HG03045 (cell line): ENCODE measurements at regions not wholly inside any gene's neighbourhood (a gene's known extent, or its start where the extent isn't known, plus 50 kb on each side); places are given as distances from the start of the nearest gene placed in this dataset.

Experiments
- ATAC-seq: cut with Tn5 transposase; IDR thresholded peaks from one replicate; pipeline ENCODE4 v1.9.1; 2021; ENCODE audit warnings: mild to moderate bottlenecking, moderate library complexity; ENCODE audit not compliant: unreplicated experiment

DNA sequence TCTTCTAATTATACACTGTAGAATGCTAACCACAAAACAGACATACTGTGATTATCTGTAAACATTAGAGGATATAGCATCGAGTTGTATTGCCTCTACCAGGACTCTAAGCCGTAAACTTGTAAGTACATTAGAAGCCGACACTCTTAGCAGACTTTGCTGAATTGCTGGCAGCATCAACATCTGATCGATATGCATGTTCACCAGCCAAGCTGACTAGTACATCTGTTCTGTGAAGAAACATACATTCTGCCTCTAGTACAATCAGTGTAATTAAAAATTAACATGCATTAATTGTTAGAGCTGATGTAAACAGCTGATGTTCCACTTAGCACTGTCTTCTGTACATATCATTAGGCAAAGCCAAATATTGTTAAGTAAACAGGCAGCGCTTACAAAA, 502.2 kb downstream of the NR4A2 start:
- no peak for ATAC-seq

DNA sequence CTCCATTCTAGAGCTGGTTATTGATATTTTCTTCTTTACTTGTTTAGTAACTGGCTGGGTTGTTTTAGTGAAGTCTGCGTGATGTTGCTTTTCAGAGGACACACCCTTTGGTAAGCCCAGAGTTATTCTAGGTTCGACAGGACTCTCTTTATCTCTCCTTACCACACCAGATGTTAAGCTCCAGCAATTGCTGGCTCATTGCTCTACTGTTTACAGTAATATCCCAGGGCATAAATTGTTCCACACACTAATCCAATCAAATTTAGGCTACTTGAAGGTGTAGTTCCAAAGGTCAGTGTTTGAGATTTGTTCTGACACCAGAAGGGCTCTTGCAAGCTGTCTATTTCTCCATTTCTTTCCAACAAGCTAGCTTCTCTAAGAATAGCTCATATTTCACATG, 506.6 kb downstream of the NR4A2 start:
- no peak for ATAC-seq

DNA sequence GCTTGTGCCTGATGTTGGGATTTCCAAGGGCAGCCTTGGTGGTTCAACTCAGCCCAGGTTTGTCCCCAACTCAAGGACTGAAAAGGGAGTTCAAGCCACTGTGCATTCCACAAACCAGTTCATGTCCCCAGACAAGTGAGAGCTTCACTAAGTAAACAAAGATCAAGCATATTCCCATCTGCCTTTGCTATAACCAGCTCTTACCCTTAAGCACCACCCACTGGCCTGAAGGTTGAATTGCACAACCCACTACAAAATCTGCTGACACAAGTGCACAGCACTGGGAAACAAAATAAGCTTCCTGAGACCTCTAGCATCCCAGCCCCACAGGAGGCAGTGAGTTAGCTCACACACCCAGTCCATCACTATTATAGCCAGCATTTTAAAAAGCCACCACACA, 516.7 kb downstream of the NR4A2 start:
- peak; percentile 63 for ATAC-seq

DNA sequence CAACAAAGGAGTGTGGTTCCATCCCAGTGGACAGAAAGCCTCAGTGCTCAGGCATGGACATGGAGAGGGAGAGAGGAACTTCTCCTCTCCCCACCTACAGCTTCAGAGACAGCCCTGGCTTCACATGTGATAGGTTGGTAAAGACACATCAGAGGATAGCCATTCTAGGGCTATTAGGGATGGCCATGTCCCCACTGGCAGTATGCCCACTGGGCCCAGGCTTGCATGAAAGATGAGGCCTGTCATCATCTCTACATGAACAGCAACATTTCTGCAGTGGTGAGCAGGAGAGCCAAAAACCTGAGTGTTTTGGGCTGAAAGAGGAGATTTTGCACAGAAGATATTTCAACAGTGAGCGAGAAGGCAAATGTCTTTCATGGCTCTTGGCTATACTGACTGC, 517.2 kb downstream of the NR4A2 start:
- no peak for ATAC-seq

DNA sequence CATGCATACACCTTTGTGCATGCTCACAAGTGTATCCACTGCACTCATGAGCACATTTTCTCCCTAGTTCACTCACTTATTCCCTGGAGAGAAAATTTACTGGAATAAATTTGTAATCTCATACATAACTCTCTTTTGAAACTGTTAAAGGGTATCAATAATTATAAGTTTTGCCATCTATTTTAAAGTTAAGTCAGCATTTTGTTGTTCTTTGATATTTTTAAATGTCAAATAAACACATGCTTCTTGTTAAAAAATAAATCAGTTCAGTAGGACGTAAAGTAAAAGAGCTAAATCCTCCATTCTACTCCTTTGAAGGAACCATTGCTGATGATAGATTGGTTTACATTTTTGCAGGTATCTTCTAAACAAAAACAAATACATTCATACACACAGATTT, 522.1 kb downstream of the NR4A2 start:
- no peak for ATAC-seq

DNA sequence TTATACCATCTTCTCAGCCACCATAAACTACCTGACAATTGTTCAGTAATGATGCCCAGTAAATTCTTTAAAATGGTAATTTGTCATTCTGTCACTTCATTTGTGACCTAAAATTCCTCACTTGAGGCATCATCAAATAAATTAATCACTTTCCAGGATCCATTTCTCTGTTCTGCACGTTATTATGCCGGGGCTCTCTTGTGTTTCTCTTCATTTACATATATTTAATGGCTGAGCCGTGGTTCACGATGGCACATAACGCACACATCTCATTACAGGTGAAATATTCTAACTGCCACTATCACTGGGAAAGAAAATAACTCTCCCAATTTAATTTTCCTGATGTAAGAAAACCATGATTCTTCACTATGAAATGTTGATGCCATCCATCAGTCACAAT, 529.6 kb downstream of the NR4A2 start:
- ATAC-seq = no peak

DNA sequence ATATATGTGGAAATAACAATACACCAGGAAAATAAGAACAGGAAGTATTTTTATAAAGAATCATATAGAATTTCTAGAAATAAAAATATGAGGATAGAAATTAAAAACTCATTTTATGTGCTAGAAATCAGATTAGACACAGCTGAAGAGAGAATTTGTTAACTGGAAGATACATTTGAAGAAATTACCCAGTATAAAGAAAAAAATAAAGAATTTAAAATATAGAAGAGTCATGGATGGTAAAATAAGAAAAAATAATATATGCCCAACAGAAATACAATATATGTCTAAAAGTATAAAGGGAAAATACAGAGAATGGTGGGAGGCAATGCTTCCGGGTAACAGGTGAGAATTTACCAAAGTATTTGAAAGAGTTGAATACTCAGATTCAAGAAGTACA, 539.9 kb downstream of the NR4A2 start:
- ATAC-seq = no peak

DNA sequence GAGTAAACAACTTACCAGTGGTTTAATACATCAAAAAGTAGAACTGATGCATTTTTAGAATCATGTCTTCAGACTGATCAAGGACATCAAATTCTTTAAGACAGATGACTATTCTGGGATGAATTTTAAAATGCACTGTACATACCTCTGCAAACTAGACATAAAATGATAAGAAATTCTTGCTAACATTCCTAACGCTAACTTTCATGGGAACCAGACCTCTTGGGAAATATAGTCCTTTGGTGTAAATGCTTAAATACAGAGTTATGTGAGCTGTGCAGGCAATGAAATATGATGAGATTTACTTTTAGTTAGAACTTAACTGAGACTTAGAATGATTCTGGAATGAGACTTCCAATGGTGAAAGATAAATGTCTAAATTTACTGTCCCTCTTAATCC, 562.0 kb downstream of the NR4A2 start:
- no peak for ATAC-seq

DNA sequence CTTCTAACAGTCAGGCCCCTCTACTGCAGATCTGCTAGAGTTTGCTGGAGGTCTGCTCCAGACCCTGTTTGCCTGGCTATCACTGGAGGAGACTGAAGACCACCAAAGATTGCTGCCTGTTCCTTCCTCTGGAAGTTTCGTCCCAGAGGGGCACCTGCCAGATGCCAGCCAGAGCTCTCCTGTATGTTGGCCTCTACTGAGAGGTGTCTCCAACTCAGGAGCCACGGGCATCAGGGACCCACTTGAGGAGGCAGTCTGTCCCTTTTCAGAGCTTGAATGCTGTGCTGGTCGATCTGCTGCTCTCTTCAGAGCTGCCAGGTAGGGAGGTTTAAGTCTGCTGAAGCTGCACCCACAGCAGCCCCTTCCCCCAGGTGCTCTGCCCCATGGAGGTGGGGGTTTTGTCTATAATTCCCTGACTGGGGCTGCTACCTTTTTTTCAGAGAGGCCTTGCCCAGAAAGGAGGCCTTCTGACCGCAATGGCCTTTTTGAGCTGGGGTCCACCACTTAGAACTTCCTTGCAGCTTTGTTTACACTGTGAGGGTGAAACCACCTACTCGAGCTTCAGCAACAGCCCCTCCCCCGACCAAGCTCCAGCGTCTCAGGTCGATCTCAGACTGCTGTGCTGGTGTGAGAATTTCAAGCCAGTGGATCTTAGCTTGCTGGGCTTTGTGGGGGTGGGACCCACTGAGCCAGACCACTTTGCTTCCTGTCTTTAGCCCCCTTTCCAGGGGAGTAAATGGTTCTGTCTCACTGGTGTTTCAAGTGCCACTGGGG, 566.0 kb downstream of the NR4A2 start:
- ATAC-seq = no peak

DNA sequence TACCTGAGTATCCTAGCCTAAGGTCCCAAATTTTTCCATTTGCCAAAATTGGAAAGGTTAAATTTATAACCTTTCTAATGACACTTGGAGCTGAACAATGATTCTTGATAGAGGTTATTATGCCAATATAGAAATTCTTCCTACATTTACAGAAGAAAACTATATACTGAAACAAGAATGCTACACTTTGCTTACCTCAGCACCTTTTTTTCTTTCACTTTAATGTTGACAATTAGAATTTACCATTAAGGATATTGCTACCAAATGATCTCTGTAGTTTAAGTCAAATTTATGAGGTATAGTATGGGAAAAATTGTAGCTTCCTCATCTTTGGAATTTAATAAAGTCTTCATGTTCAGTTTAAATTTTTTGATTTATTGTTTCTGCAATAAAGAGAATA, 577.0 kb downstream of the NR4A2 start:
- no peak for ATAC-seq

DNA sequence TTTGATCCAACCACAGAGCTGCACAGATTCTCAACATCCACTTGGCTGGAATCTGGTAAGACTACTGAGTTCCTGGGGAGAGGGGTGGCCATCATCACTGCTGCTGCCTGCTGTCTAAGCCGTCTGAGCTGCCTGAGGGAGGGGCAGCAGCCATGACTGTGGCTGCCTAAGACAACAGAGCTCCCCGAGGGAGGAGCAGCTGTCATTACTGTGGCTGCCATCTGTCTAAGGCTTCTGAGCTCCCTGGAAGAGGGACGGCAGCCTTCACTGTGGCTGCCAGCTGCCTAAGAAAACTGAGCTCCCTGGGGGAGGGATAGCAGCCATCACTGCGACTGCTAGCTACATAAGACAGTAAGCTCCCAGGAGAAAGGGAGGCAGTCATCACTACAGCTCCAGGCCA, 584.4 kb downstream of the NR4A2 start:
- ATAC-seq = no peak

DNA sequence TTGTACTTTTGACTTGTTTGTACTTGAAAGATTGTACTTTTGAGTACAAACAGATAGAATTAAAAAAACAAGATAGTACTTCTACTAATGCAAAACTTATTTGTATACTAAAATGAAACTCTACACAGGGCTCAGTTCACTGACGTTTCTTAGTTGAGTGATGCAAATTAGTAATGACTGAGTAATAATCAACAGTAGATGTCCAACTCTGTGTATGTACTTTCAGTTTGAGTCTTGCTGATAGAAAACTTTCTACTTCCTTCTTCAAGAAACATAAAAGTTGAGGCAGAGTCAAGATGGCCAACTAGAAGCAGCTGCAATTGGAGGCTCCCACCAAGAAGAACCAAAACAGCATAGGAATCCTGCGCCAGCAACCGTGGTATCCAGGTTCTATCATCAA, 585.0 kb downstream of the NR4A2 start:
- no peak for ATAC-seq

DNA sequence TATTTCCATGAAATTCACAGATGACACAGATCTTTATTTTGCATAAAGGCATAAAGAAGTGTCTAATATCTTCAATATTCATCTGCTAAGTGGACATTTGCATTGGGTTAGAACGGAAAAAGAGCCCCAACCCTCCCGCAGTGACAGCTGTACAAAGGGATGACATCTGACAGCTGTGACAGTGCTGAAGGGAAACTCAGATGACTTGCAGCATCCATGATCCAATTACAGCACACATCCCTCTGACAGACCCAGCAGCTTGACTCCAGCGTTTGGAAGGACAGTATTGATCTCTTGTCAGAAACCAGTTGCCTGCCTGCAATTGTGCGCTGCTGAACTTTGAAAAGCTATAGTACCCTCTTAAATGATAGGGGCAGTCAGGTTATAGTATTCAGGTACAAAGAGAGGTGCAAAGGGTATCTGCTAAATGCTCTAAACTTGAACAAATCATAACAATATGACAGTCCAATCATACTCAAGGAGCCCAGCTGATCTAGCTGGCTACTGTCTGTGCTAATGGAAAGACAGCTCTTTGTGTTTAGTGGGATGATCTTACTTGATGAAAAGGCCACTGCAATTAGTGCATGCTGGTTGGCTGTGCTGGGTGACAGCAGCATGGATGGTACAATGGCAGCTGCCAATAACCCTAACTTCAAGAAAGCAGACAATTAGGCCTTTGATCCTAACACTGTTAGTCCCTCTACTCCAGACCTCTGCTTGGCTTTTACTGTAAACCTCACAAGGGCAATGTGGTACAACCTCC, 599.2 kb downstream of the NR4A2 start:
- no peak for ATAC-seq

DNA sequence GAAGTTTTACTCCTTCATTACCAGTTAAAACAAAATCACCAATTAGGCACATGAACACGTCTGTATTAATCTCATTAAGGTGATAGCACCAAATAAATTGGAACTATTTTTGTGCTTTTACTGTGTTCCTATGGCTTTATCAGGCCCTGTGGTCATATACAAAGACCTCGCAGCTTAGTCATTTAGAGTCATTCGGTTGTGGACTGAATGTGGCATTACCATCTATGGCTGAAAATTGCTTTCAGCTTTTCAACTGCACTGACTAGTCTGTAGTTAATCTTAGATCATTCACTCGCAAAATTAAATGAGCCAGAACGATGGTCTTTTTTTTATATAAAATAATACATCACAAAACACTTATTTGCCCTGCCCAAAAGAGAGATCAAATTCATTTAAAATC, 601.7 kb downstream of the NR4A2 start:
- no peak for ATAC-seq

DNA sequence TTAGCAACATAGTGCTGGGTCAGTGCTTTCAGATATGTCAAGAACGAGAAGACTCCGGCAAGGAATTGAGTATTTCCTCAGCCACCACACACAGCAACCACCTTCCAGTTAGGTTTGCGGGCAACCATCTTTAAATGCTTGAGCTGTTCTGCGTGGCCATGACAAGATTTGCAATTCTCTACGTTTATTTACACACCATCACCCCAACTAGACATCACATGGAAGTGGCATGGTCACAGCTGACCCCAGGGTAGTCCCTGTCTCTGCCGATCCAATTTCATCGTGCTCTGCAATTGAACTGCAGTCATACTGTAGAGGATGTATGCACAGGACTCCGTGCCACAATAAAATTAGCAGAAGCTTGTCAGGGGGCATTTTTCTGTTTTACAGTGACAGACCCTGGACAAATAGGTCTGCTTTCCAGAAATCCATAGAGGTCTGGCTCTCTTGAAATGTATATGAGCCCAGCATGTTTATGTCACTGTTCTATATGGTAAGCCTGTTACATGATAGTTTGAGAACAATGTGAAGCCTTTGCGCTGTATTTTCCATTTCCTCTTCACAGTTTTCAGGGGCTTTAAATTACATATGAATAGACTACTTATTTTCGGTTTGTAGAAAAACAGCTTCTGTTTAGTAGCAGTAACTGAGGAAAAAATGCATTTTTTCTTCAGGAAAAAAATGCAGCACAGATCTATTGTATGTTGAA, 605.2 kb downstream of the NR4A2 start:
- no peak for ATAC-seq

DNA sequence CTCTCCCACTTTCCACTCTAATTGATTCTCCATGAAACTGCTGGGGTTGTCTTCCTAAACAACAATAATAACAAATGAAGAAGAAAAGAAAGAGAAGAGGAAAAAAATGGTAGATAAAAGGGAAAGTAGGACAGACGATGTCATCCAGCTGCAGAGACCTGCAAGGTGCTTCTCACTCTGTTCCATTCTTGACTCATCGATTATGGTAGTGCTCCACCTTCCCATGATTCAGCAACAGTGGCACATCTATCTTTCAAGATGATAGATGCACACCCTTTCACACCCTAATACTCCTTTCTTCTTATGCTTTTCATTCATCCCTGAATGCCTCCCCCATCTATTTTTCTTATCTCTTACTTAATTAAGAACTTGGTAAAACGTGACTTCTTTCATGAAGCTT, 610.2 kb downstream of the NR4A2 start:
- no peak for ATAC-seq

DNA sequence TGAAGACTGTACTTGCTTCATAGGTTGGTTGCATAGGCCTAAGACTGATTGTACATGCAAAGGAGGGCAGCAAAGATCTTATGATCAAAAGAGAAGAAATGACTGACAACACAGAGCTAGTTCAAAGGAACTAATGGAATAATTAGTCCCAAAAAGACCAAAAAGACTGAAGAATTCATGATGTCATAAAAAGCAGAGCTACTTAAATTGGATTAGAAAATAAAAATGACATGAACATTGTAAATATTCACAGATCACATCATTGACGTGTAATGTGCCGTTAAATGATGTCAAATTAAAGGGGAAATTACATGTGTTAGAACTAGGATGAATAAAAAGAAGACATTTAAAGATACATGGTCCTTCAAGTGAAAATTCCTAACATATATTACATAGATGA, 616.8 kb downstream of the NR4A2 start:
- no peak for ATAC-seq

DNA sequence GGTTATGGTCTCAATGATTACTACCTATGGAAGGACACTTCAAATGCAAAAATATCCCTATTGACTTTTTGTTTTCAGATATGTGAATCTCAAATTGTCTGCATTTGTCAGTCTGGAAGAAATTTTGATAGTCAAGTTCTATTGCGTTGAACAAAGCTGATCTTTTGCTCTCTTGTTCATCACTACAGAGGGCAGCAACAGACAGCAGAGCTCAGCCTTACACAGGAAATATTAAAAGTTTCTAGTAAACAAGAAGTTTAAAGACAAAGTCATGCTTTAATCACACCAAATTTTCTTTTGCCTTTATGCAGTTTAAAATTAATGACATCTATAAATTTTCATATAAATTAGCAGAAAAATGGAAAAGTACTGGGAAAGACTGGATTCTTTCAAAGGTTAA, 617.5 kb downstream of the NR4A2 start:
- no peak for ATAC-seq

DNA sequence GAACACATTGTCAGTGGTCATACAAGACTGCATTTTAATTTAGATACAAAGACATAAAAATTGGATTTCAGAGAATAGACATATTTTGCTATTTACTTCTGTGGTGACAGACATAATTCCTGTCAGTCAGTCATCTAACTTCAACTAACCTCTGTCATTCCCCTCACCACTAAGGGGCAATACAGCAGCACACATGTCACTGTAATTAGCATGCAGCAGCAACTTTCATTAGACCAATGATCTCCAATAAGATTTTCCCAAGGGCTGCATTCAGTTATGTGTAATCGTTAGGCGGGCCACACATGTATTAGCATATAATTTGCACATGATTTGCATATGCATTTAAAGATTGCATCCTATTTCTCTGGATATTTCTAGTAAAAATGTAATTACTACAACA, 624.5 kb downstream of the NR4A2 start:
- ATAC-seq = no peak

DNA sequence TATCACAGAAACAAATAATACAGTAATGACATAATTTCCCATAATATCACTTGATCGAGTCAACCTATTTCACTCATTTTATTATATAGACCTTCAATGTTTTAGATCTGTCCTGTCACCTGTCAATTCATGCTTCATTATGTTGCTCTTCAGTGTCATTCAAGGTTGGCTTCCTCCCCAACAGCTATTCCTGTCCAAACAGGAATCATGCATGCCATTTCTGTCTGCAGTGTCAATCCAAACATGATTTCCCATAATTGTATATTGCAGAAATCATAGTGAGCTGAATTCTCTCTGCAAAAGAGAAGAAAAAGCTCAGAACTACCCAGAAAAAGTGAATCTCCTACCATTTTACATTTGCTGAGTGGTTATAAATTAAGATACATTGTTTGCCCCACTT, 628.6 kb downstream of the NR4A2 start:
- ATAC-seq = no peak

DNA sequence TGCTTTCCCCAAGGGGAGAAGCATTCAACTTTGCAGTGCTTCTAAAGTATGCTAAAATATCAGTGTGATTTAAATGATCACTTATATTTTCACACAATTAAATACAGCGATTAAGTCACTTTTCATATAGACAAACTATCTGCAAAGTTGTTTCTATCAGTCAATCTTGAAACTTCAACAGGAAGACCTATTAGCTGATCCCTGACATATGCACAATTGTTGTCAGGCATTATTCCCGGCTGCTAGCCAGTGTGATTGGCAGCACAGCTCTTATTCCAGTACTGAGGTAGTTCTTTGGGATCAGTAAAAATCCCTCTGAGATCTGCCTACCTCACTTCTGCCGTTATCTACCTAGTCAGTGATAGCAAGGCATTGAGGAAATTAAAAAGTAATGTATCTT, 629.5 kb downstream of the NR4A2 start:
- no peak for ATAC-seq

DNA sequence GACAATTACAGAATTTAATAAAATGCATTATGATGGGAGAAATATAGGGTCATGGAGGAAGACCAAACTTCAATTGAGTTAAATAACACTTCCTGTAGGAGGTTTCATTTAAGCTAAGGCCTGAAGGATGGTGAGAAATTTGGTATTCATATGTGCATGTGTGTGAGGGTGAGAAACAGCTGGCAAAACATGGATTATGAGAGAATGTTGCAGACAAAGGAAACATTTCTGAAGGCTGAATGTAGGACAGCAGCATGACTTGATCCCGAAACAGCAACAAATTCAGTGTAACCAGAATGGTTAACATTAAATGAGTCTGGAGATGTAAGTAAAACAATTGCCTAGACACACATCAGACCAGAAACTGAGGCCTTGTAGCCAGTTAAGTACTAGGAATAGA, 630.8 kb downstream of the NR4A2 start:
- no peak for ATAC-seq
